H1 (cell line): ENCODE measurements at regions not wholly inside any gene's neighbourhood (a gene's known extent, or its start where the extent isn't known, plus 50 kb on each side); places are given as distances from the start of the nearest gene placed in this dataset.

ENCODE experiments used
- CTCF ChIA-PET: fragments of 300-600 bp; sonication (Branson Sonifier 250); formaldehyde crosslinking; loops from one replicate; lab custom pipeline; 2021; ENCODE audit not compliant: partially characterized antibody; lab: Charles Lee
- POLR2A ChIA-PET: fragments of 300-600 bp; sonication (Branson Sonifier 250); formaldehyde crosslinking; loops from one replicate; lab custom pipeline; 2021; ENCODE audit warnings: inconsistent platforms; ENCODE audit not compliant: partially characterized antibody; lab: Charles Lee
- DNase-seq, 2 experiments: peaks; one replicate each; pipeline versions ENCODE4 v3.0.0 to v3.0.0-alpha.2; 2010 to 2022; ENCODE audit warnings: low spot score in 2 of 2, low read depth in 1 of 2, mixed read lengths in 1 of 2
- FAIRE-seq: peaks from 2 replicates; lab custom pipeline; 2011; peaks lifted over from hg19 to GRCh38; lab: Jason Lieb, UNC
- H2AFZ ChIP-seq: 2 replicates; pipeline ENCODE4 v1.8.1; 2012; ENCODE audit warnings: low read length, inconsistent platforms
- H2AK5ac ChIP-seq: 2 replicates; pipeline ENCODE4 v1.6.1; 2013; ENCODE audit warnings: low read depth, low read length
- H2BK120ac ChIP-seq: replicated peaks from 2 replicates; pipeline ENCODE3; 2013; ENCODE audit warnings: low read depth, low read length, inconsistent platforms
- H2BK12ac ChIP-seq: 2 replicates; pipeline ENCODE4 v1.6.1; 2013; ENCODE audit warnings: low read depth, low read length
- H2BK15ac ChIP-seq: 2 replicates; pipeline ENCODE4 v1.6.1; 2013; ENCODE audit warnings: low read length
- H2BK20ac ChIP-seq: 2 replicates; pipeline ENCODE4 v1.6.1; 2013; ENCODE audit warnings: low read length
- H2BK5ac ChIP-seq: 2 replicates; pipeline ENCODE4 v1.6.1; 2013; ENCODE audit warnings: low read depth, low read length
- H3K14ac ChIP-seq: 2 replicates; pipeline ENCODE4 v1.6.1; 2013; ENCODE audit warnings: inconsistent platforms; ENCODE audit not compliant: insufficient read length
- H3K18ac ChIP-seq: 2 replicates; pipeline ENCODE4 v1.6.1; 2013; ENCODE audit warnings: low read length; ENCODE audit errors: extremely low read depth
- H3K23ac ChIP-seq: 2 replicates; pipeline ENCODE4 v1.6.1; 2013; ENCODE audit warnings: inconsistent platforms; ENCODE audit not compliant: insufficient read length
- H3K23me2 ChIP-seq: 2 replicates; pipeline ENCODE4 v1.6.1; 2013; ENCODE audit warnings: low read depth, low read length
- H3K27ac ChIP-seq: 2 replicates; pipeline ENCODE4 v1.6.1; 2011; ENCODE audit warnings: low read depth, low read length, inconsistent platforms
- H3K27me3 ChIP-seq, 4 experiments: replicated peaks in 1 of 4; 1 replicate in 1 of 4; 2 replicates in 3 of 4; pipeline versions ENCODE4 v1.6.1 to v1.8.1; 2011 to 2013; ENCODE audit warnings: low read length in 3 of 4, mild to moderate bottlenecking in 3 of 4, inconsistent platforms in 2 of 4, mixed read lengths in 2 of 4, moderate library complexity in 1 of 4; ENCODE audit not compliant: control insufficient read depth in 3 of 4, insufficient read depth in 3 of 4; ENCODE audit errors: extremely low read depth in 1 of 4
- H3K36me3 ChIP-seq, 4 experiments: 2 replicates each; pipeline versions ENCODE4 v1.6.1 to v1.8.1; 2011 to 2013; ENCODE audit warnings: mild to moderate bottlenecking in 4 of 4, low read length in 3 of 4, moderate library complexity in 2 of 4, control low read depth in 1 of 4, inconsistent platforms in 1 of 4; ENCODE audit not compliant: insufficient read depth in 4 of 4, control insufficient read depth in 2 of 4
- H3K4ac ChIP-seq: replicated peaks from 2 replicates; pipeline ENCODE3; 2013; ENCODE audit warnings: low read length, low read depth, mixed read lengths, inconsistent platforms; ENCODE audit not compliant: insufficient read length
- H3K4me1 ChIP-seq, 4 experiments: replicated peaks in 1 of 4; 1 replicate in 1 of 4; 2 replicates in 3 of 4; pipeline versions ENCODE4 v1.6.1 to v1.8.1; 2011 to 2013; ENCODE audit warnings: low read length in 3 of 4, inconsistent platforms in 2 of 4, mixed read lengths in 1 of 4; ENCODE audit not compliant: insufficient read depth in 4 of 4, control insufficient read depth in 3 of 4
- H3K4me2 ChIP-seq, 2 experiments: 2 replicates each; pipeline versions ENCODE4 v1.6.1 to v1.8.1; 2011 to 2013; ENCODE audit warnings: low read depth in 2 of 2, low read length in 2 of 2, control low read depth in 1 of 2, inconsistent platforms in 1 of 2, mild to moderate bottlenecking in 1 of 2; ENCODE audit not compliant: insufficient read depth in 1 of 2
- H3K4me3 ChIP-seq, 4 experiments: fragments of 200-600, 300-600 bp in 1 of 4; sonication (generic), shearing (Covaris generic), sonication (Bioruptor Twin) in 1 of 4; 2 replicates each; pipeline versions ENCODE4 v1.5.1 to v1.8.1; 2011 to 2016; ENCODE audit warnings: low read length in 4 of 4, low read depth in 3 of 4, control low read depth in 2 of 4, inconsistent platforms in 2 of 4, mild to moderate bottlenecking in 2 of 4, mixed read lengths in 1 of 4, moderate library complexity in 1 of 4; ENCODE audit not compliant: insufficient read depth in 2 of 4; ENCODE audit errors: extremely low read depth in 1 of 4
- H3K56ac ChIP-seq: replicated peaks from 2 replicates; pipeline ENCODE3; 2013; ENCODE audit warnings: low read depth, mild to moderate bottlenecking, mixed read lengths, low read length, inconsistent platforms; ENCODE audit not compliant: insufficient read length
- H3K79me1 ChIP-seq: 2 replicates; pipeline ENCODE4 v1.6.1; 2013; ENCODE audit warnings: low read depth, low read length, control low read depth
- H3K79me2 ChIP-seq, 2 experiments: 2 replicates each; pipeline versions ENCODE4 v1.6.1 to v1.8.1; 2012 to 2013; ENCODE audit warnings: low read length in 2 of 2, mild to moderate bottlenecking in 2 of 2, inconsistent platforms in 1 of 2; ENCODE audit not compliant: insufficient read depth in 2 of 2, control insufficient read depth in 1 of 2
- H3K9ac ChIP-seq, 4 experiments: replicated peaks in 1 of 4; 1 replicate in 1 of 4; 2 replicates in 3 of 4; pipeline versions ENCODE4 v1.6.1 to v1.8.1; 2011 to 2013; ENCODE audit warnings: low read depth in 3 of 4, low read length in 3 of 4, control low read depth in 2 of 4, mild to moderate bottlenecking in 2 of 4, moderate library complexity in 2 of 4, inconsistent platforms in 1 of 4; ENCODE audit errors: extremely low read depth in 1 of 4
- H3K9me3 ChIP-seq, 2 experiments: 2 replicates each; pipeline versions ENCODE4 v1.6.1 to v1.8.1; 2012 to 2013; ENCODE audit warnings: mild to moderate bottlenecking in 2 of 2, moderate library complexity in 2 of 2, control low read depth in 1 of 2, inconsistent platforms in 1 of 2, low read depth in 1 of 2, low read length in 1 of 2, mixed read lengths in 1 of 2; ENCODE audit not compliant: insufficient read depth in 2 of 2
- H4K20me1 ChIP-seq, 2 experiments: replicated peaks in 1 of 2; 2 replicates each; pipeline versions ENCODE3 to v1.8.1; 2011 to 2013; ENCODE audit warnings: inconsistent platforms in 2 of 2, low read length in 2 of 2, mild to moderate bottlenecking in 1 of 2; ENCODE audit not compliant: insufficient read depth in 2 of 2, control insufficient read depth in 1 of 2
- H4K5ac ChIP-seq: 2 replicates; pipeline ENCODE4 v1.6.1; 2013; ENCODE audit warnings: low read length, low read depth, mixed read lengths, inconsistent platforms; ENCODE audit not compliant: insufficient read length
- H4K8ac ChIP-seq: 2 replicates; pipeline ENCODE4 v1.8.0; 2013; ENCODE audit warnings: mild to moderate bottlenecking, moderate library complexity, low read length, inconsistent platforms; ENCODE audit not compliant: insufficient read depth; ENCODE audit errors: extremely low read depth
- H4K91ac ChIP-seq: replicated peaks from 2 replicates; pipeline ENCODE3; 2013; ENCODE audit warnings: low read length, mixed read lengths, inconsistent platforms; ENCODE audit not compliant: insufficient read length
- BRCA1 ChIP-seq: IDR thresholded peaks from 2 replicates; pipeline ENCODE4 v1.6.1; 2012; ENCODE audit warnings: low read depth, low read length, improper control_type of control experiment
- CHD1 ChIP-seq: IDR thresholded peaks from 2 replicates; pipeline ENCODE4 v1.6.1; 2012; ENCODE audit warnings: low read depth, low read length, improper control_type of control experiment
- EGR1 ChIP-seq: IDR thresholded peaks from 2 replicates; pipeline ENCODE4 v1.6.1; 2011; ENCODE audit warnings: low read depth, low read length, borderline replicate concordance
- EZH2 ChIP-seq: fragments of 200-600 bp; sonication (generic); IDR thresholded peaks from 2 replicates; pipeline ENCODE4 v1.7.1; 2012; ENCODE audit warnings: low read depth, mild to moderate bottlenecking, moderate library complexity, low read length, inconsistent platforms; ENCODE audit not compliant: severe bottlenecking
- HDAC6 ChIP-seq: IDR thresholded peaks from one replicate; pipeline ENCODE4 v1.7.1; 2012; ENCODE audit warnings: low read depth, mild to moderate bottlenecking, inconsistent platforms, low read length, moderate library complexity
- KDM1A ChIP-seq: fragments of 200-600, 300-600 bp; sonication (generic); IDR thresholded peaks from 2 replicates; pipeline ENCODE4 v1.7.1; 2016; ENCODE audit warnings: mild to moderate bottlenecking, low read length, borderline replicate concordance
- NANOG ChIP-seq: IDR thresholded peaks from 2 replicates; pipeline ENCODE4 v1.6.1; 2011; ENCODE audit warnings: low read length, low read depth, mild to moderate bottlenecking, inconsistent platforms; ENCODE audit not compliant: insufficient read depth, poor library complexity, severe bottlenecking
- POLR2AphosphoS5 ChIP-seq: IDR thresholded peaks from 2 replicates; pipeline ENCODE4 v1.6.1; 2011; ENCODE audit warnings: low read depth, low read length
- POU5F1 ChIP-seq: IDR thresholded peaks from 2 replicates; pipeline ENCODE4 v1.6.1; 2011; ENCODE audit warnings: low read depth, mild to moderate bottlenecking, low read length, moderate library complexity
- RFX5 ChIP-seq: IDR thresholded peaks from 2 replicates; pipeline ENCODE4 v1.6.1; 2011; ENCODE audit warnings: low read depth, low read length, improper control_type of control experiment, borderline replicate concordance
- SP1 ChIP-seq: IDR thresholded peaks from 2 replicates; pipeline ENCODE4 v1.6.1; 2011; ENCODE audit warnings: low read depth, low read length
- SP4 ChIP-seq: IDR thresholded peaks from 2 replicates; pipeline ENCODE4 v1.6.1; 2012; ENCODE audit warnings: low read length, inconsistent platforms
- TCF12 ChIP-seq: IDR thresholded peaks from 2 replicates; pipeline ENCODE4 v1.6.1; 2011; ENCODE audit warnings: low read depth, mild to moderate bottlenecking, low read length
- WGBS, 2 experiments: shearing (Covaris generic) in 1 of 2; methylation state at CpG; one replicate each; pipeline versions ENCODE4 v1.1.6 to v1.1.7; 2013 to 2015; ENCODE audit warnings: low lambda C conversion rate in 2 of 2, mixed read lengths in 2 of 2, inconsistent platforms in 1 of 2, low coverage in 1 of 2, missing lambda C conversion rate in 1 of 2; ENCODE audit not compliant: insufficient replicate concordance in 2 of 2, insufficient coverage in 1 of 2, insufficient read length in 1 of 2; ENCODE audit errors: extremely low coverage in 1 of 2, missing lambda C conversion rate in 1 of 2; 5-methylcytosine and 5-hydroxymethylcytosine counted together
- TF ChIP-seq, protein P1 (sequence below): IDR thresholded peaks from 2 replicates; pipeline ENCODE4 v1.6.1; 2012; ENCODE audit warnings: inconsistent platforms
- TF ChIP-seq, protein P2 (sequence below): IDR thresholded peaks from 2 replicates; pipeline ENCODE4 v1.6.1; 2011; ENCODE audit warnings: low read depth, mild to moderate bottlenecking, low read length; ENCODE audit not compliant: insufficient read depth

DNA sequence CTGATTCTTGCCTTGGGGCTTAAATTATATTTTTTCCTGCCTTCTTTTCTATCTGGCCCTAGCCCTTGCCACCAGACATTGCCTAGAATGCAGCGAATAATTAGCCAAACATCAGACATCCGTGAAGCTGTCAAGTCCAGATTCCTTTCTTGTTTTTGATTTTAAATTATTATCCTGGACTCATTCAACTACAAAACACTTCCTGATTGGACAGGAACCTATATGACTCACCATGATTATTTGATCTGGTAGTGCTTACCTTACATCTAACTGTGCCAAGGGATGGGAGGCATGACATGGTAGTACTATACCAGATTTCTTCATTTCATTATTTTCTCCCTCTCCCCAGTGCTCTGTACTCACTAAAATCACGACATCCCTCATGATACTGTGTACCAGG is 829.6 kb downstream of the TLR4 start:
- no peak overlapping the region for H2BK15ac ChIP-seq
- no peak overlapping the region for H3K27ac ChIP-seq
- no peak overlapping the region for H3K18ac ChIP-seq
- H3K79me1 ChIP-seq = no peaks in the 10 kb centered on the region
- no peak overlapping the region for H4K5ac ChIP-seq
- no peaks in the 10 kb centered on the region for H3K36me3 ChIP-seq
- no peak overlapping the region for H2BK20ac ChIP-seq
- H4K8ac ChIP-seq = no peak overlapping the region
- H3K79me2 ChIP-seq = no peaks in the 10 kb centered on the region
- no peak overlapping the region for H3K9ac ChIP-seq
- no peak for FAIRE-seq
- H3K4me1 ChIP-seq = no peaks in the 10 kb centered on the region
- H3K4me3 ChIP-seq = no peak overlapping the region
- 92% methylated on average over 3 of the region's 3 CpGs; no CpG with 5 or more reads in 1 of the 2 experiments for WGBS, 2 experiments
- no peak overlapping the region for H3K23ac ChIP-seq
- H3K4me2 ChIP-seq = no peak overlapping the region
- no peak for DNase-seq
- ChIA-PET POLR2A (no interaction called here), CTCF (no interaction called here)
- no peaks in the 10 kb centered on the region for H3K9me3 ChIP-seq
- no peak overlapping the region for H3K4ac ChIP-seq
- no peak overlapping the region for H2AFZ ChIP-seq
- H4K20me1 ChIP-seq = no peaks in the 10 kb centered on the region
- no peak overlapping the region for H4K91ac ChIP-seq
- no peak overlapping the region for H3K14ac ChIP-seq
- H2BK5ac ChIP-seq = no peak overlapping the region
- no peaks in the 10 kb centered on the region for H3K23me2 ChIP-seq
- no peak overlapping the region for H3K56ac ChIP-seq
- no peak overlapping the region for H2BK12ac ChIP-seq
- no peak overlapping the region for H2BK120ac ChIP-seq
- H2AK5ac ChIP-seq = no peak overlapping the region
- no peaks in the 10 kb centered on the region for H3K27me3 ChIP-seq
- TF ChIP-seq, protein P1, sequence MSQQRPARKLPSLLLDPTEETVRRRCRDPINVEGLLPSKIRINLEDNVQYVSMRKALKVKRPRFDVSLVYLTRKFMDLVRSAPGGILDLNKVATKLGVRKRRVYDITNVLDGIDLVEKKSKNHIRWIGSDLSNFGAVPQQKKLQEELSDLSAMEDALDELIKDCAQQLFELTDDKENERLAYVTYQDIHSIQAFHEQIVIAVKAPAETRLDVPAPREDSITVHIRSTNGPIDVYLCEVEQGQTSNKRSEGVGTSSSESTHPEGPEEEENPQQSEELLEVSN = no peak
- no peak for TF ChIP-seq TCF12
- no peak for TF ChIP-seq BRCA1
- TF ChIP-seq, protein P2, sequence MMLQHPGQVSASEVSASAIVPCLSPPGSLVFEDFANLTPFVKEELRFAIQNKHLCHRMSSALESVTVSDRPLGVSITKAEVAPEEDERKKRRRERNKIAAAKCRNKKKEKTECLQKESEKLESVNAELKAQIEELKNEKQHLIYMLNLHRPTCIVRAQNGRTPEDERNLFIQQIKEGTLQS = no peak
- TF ChIP-seq EZH2 = no peak
- TF ChIP-seq HDAC6 = no peak
- no peak for TF ChIP-seq POLR2AphosphoS5
- TF ChIP-seq CHD1 = no peak
- no peak for TF ChIP-seq EGR1
- no peak for TF ChIP-seq KDM1A
- TF ChIP-seq NANOG = no peak
- no peak for TF ChIP-seq POU5F1
- TF ChIP-seq SP1 = no peak
- no peak for TF ChIP-seq SP4
- no peak for TF ChIP-seq RFX5
